T-helper 17 cell (primary cell): ENCODE measurements at regions not wholly inside any gene's neighbourhood (a gene's known extent, or its start where the extent isn't known, plus 50 kb on each side); places are given as distances from the start of the nearest gene placed in this dataset.

Experiments used
- ATAC-seq: fragments of 150-1000 bp; cut with Tn5 transposase; 2 replicates; pipeline ENCODE4 v1.10.0; 2021; ENCODE audit warnings: mild to moderate bottlenecking, moderate library complexity
- DNase-seq, 3 donors: peaks; one replicate each; pipeline versions ENCODE4 v3.0.0 to v3.0.0-alpha.2; 2020 to 2021
- H3K9me3 ChIP-seq: one replicate; pipeline ENCODE4 v1.7.0; 2013; ENCODE audit warnings: low read length, mild to moderate bottlenecking; ENCODE audit not compliant: control insufficient read depth, poor library complexity, severe bottlenecking
- H3K27ac Mint-ChIP-seq: one replicate; pipeline ENCODE4 v1.8.0; 2022; ENCODE audit warnings: mild to moderate bottlenecking, moderate library complexity, mixed read lengths
- H3K27me3 Mint-ChIP-seq: one replicate; pipeline ENCODE4 v1.8.0; 2022; ENCODE audit warnings: mixed read lengths
- H3K36me3 Mint-ChIP-seq: one replicate; pipeline ENCODE4 v1.8.0; 2022; ENCODE audit warnings: low read depth, mixed read lengths
- H3K4me1 Mint-ChIP-seq: one replicate; pipeline ENCODE4 v1.8.0; 2022; ENCODE audit warnings: mild to moderate bottlenecking, mixed read lengths
- H3K4me3 Mint-ChIP-seq: one replicate; pipeline ENCODE4 v1.8.0; 2022; ENCODE audit warnings: mild to moderate bottlenecking, moderate library complexity, mixed read lengths

DNA sequence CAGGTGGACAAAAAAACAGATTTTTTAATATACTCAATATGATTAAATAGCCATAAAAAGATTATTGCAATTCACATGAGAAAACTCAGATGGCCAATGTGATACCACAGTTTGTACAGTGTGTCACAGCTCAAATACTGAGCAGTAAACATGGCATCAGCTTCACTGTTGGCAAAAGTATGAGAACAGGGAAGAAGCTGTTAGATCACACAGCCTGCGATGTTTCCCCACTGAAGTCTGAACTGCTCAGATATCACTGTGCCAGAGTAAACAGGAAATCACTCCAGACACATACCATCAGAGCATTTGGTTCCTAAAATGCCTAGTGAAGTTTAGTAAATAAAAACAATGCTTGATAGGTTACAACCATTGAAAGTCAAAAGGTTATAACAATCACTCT, 347.8 kb downstream of the ETV1 start:
- H3K27ac Mint-ChIP-seq, result no peak overlapping the region

DNA sequence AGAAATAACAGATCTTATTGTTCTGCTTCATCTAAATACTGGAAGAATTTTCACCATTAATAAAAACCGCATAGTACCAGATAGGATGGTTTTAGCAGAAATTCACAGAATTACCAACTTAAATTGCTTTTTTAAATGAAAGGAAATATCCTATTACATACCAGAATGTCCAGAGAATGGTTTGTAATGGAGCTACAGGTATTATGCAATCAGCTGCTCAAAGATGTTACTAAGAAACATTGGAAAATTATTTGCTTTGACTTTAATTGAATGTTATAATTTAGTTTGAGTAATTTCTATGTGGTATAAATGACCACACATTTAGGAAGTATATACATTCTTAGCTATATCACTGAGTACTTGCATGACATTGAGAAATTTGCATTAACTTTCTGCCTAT, 338.3 kb downstream of the ETV1 start:
- DNase-seq (no peak), ATAC-seq (no peak)
- Mint-ChIP-seq H3K4me1 (no peaks in the 10 kb centered on the region), H3K36me3 (peaks cover 2% of the 10 kb centered on the region), H3K27me3 (no peaks in the 10 kb centered on the region), H3K27ac (no peak overlapping the region), H3K4me3 (no peak overlapping the region)
- H3K9me3 ChIP-seq, result no peaks in the 10 kb centered on the region

More for the DNA sequence above, 347.8 kb downstream of the ETV1 start:
- no peak for DNase-seq
- H3K36me3 Mint-ChIP-seq, result no peaks in the 10 kb centered on the region
- H3K27me3 Mint-ChIP-seq, result no peaks in the 10 kb centered on the region
- no peak for ATAC-seq
- no peaks in the 10 kb centered on the region for H3K4me1 Mint-ChIP-seq
- no peaks in the 10 kb centered on the region for H3K9me3 ChIP-seq
- no peak overlapping the region for H3K4me3 Mint-ChIP-seq

DNA sequence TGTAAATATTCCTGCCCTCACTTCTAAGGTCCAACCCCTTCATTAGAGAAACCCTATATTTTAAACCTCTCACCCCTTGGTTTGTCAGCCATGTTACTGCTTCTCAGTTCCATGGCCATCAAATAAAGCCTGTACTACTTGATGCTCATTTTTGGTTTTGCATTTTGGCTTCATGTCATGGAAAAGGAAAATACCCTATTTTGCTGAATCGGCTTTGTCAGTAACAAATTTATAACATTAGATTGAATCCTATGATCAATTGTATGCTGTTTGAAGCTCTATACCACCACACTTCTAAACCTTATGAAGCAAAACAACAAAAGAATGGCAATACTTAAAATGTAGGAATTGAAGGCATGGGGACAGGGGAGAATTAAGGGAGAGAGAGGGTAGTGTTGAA, 333.1 kb downstream of the ETV1 start:
- no peak overlapping the region for H3K4me3 Mint-ChIP-seq
- no peaks in the 10 kb centered on the region for H3K27me3 Mint-ChIP-seq
- no peak overlapping the region for H3K27ac Mint-ChIP-seq
- H3K36me3 Mint-ChIP-seq, result no peaks in the 10 kb centered on the region
- ATAC-seq, result no peak
- no peaks in the 10 kb centered on the region for H3K9me3 ChIP-seq
- DNase-seq, result no peak
- H3K4me1 Mint-ChIP-seq, result no peaks in the 10 kb centered on the region

DNA sequence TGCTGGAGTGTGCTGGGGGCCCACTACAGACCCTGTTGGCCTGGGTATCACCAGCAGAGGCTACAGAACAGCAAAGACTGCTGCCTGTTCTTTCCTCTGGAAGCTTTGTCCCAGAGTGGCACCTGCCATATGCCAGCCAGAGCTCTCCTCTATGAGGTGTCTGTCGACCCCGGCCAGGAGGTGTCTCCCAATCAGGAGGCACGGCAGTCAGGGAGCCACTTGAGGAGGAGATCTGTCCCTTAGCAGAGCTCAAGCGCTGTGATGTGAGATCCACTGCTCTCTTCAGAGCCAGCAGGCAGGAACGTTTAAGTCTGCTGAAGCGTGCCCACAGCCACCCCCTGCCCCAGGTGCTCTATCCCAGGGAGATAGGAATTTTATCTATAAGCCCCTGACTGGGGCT, 316.2 kb downstream of the ETV1 start:
- H3K27me3 Mint-ChIP-seq, result no peaks in the 10 kb centered on the region
- no peaks in the 10 kb centered on the region for H3K4me1 Mint-ChIP-seq
- H3K9me3 ChIP-seq, result no peaks in the 10 kb centered on the region
- ATAC-seq (no peak), DNase-seq (no peak)
- no peak overlapping the region for H3K27ac Mint-ChIP-seq
- H3K4me3 Mint-ChIP-seq, result no peak overlapping the region
- no peaks in the 10 kb centered on the region for H3K36me3 Mint-ChIP-seq

DNA sequence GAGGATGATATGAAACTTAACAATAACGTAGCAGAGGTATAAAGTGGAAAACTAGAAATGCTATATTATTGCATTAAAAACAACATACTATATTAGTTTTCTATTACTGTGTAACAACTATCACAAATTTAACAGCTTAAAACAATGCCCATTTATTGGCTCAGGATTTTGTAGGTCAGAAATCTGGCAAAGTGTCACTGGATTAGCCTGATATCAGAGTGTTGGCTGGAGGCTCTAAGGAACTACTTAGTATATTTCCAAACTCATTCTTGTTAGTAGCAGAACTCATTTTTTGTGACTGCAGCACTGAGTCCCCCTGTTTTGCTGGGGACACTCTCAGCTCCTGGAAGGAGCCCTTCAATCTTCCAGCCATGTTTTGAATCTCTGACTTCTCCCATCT, 306.8 kb downstream of the ETV1 start:
- no peak for DNase-seq
- H3K4me1 Mint-ChIP-seq, result no peaks in the 10 kb centered on the region
- no peak overlapping the region for H3K4me3 Mint-ChIP-seq
- no peaks in the 10 kb centered on the region for H3K36me3 Mint-ChIP-seq
- H3K27ac Mint-ChIP-seq, result no peak overlapping the region
- no peaks in the 10 kb centered on the region for H3K9me3 ChIP-seq
- ATAC-seq, result no peak
- no peaks in the 10 kb centered on the region for H3K27me3 Mint-ChIP-seq

DNA sequence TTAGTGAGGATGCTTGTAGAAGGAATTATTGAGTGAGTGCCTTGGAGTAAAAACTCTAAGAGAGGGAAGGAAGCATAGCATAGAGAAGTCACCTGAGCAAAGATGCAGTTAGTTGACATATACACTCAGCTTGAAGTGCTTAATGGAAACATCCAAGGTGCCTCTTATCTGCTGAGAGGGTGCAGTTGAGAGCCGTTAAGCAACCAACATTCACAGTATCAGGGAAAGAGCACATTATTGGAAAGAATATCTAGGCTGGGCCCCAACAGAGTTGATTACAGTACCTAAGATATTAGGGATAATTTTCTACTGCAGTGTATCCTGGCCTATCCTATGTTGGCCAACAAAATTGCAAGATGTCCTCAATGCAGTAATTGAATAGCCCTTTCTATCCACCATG, 302.0 kb downstream of the ETV1 start:
- no peak for ATAC-seq
- Mint-ChIP-seq H3K4me1 (no peaks in the 10 kb centered on the region), H3K27me3 (no peaks in the 10 kb centered on the region), H3K36me3 (no peaks in the 10 kb centered on the region), H3K27ac (no peak overlapping the region), H3K4me3 (no peak overlapping the region)
- no peak for DNase-seq
- H3K9me3 ChIP-seq, result no peaks in the 10 kb centered on the region

DNA sequence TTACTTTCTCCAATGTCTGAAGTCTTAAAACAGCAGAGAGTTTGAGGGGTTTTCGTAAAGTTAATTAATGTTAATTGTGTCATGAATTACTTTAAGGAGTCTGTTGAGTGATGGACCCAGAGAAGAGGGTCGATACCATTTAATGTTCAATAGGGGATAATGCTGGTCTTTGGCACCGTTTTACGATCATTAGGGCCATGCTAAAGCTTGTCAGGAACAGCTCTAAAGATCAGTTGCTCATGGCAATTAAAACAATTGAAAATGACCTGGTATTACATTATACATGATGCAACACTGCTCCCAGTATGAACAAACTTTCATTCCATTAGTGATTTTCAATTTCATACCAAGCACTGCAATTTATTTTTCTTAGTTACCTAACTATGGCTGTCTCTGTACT, 296.9 kb downstream of the ETV1 start:
- ATAC-seq (no peak), DNase-seq (no peak)
- Mint-ChIP-seq H3K4me1 (no peaks in the 10 kb centered on the region), H3K27ac (no peak overlapping the region), H3K27me3 (no peaks in the 10 kb centered on the region), H3K36me3 (no peaks in the 10 kb centered on the region), H3K4me3 (no peak overlapping the region)
- no peaks in the 10 kb centered on the region for H3K9me3 ChIP-seq

DNA sequence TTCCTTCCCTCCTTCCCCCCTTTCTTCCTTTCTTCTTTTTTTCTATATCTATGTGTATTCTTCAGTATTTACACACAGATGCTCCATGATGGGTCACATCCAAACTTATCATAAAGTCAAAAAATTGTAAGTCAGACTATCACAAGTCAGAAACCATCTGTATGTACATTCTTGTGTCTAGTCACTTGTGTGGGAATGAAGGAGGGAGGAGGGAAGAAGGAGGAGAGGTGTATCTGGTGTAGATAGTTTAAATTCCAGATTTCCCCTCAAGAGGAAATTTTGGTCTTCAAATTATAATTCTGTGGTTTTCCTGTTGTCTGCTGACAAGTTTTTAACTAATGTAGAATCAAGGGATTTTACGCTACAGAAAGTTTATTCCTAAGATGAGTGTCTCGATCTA, 287.2 kb downstream of the ETV1 start:
- no peaks in the 10 kb centered on the region for H3K4me1 Mint-ChIP-seq
- no peak overlapping the region for H3K4me3 Mint-ChIP-seq
- ATAC-seq (no peak), DNase-seq (no peak)
- H3K27ac Mint-ChIP-seq, result no peak overlapping the region
- no peaks in the 10 kb centered on the region for H3K9me3 ChIP-seq
- H3K36me3 Mint-ChIP-seq, result no peaks in the 10 kb centered on the region
- no peaks in the 10 kb centered on the region for H3K27me3 Mint-ChIP-seq

DNA sequence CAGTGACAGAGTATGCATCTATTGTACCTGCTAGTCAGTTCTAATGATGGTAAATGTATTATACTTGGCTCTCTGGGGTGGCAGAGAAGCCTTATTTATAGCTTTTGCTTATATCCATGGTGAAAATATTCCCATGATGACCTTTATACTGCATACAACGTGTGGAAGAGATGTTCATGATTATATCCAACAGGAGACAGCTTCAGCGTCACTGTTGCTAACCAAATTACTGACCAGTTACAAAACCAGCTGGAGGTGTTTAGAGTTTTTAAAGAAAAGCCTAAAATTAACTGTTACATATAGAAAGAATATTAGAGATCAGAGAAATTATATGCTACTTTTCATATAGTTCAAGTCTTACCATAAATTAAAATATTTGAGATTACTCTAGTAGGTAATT, 280.8 kb downstream of the ETV1 start:
- Mint-ChIP-seq H3K4me3 (no peak overlapping the region), H3K36me3 (no peaks in the 10 kb centered on the region), H3K4me1 (no peaks in the 10 kb centered on the region), H3K27ac (no peak overlapping the region), H3K27me3 (no peaks in the 10 kb centered on the region)
- ATAC-seq (no peak), DNase-seq (no peak)
- H3K9me3 ChIP-seq, result no peaks in the 10 kb centered on the region

DNA sequence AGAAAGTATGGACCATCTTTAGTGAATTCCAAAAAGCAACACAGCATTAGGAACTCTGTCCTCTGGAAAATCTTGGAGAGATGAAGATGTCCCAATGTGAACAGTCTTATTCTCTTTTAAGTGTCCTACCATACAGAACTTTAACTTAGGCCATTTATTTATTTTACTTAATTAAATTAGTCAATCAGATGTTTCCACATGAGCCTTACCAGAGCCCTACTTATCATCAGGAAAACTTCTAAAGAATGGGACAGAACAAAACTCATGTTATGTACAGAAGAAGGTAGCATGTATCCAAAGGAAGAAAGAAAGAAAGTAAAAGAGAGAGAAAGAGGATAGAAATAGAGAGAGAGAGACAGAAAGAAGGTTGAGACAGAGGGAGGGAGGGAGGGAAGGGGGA, 276.4 kb downstream of the ETV1 start:
- Mint-ChIP-seq H3K4me1 (no peaks in the 10 kb centered on the region), H3K4me3 (no peak overlapping the region), H3K36me3 (no peaks in the 10 kb centered on the region), H3K27ac (no peak overlapping the region), H3K27me3 (no peaks in the 10 kb centered on the region)
- no peak for ATAC-seq
- no peaks in the 10 kb centered on the region for H3K9me3 ChIP-seq
- DNase-seq, result no peak

DNA sequence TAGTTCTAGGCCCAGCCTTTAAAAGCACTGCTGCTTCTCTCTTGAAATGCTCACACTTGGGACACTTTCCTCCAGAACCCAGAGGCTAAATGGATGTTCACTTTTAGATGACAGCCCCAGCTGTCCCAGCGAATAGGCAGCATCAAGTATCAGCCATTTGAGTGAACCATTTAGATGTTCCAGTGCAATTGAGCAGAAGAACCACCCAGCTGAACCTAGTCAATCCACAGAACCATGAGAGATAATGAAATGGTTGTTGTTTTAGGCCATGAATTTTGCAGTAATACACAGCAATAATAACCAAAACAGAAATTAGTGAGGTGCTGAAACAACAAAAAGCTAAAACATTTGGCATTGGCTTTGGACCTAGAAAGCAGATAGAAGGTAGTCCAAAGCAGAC, 273.9 kb downstream of the ETV1 start:
- Mint-ChIP-seq H3K4me3 (no peak overlapping the region), H3K36me3 (no peaks in the 10 kb centered on the region), H3K4me1 (no peaks in the 10 kb centered on the region), H3K27ac (no peak overlapping the region), H3K27me3 (no peaks in the 10 kb centered on the region)
- ATAC-seq, result no peak
- no peaks in the 10 kb centered on the region for H3K9me3 ChIP-seq
- DNase-seq, result no peak

DNA sequence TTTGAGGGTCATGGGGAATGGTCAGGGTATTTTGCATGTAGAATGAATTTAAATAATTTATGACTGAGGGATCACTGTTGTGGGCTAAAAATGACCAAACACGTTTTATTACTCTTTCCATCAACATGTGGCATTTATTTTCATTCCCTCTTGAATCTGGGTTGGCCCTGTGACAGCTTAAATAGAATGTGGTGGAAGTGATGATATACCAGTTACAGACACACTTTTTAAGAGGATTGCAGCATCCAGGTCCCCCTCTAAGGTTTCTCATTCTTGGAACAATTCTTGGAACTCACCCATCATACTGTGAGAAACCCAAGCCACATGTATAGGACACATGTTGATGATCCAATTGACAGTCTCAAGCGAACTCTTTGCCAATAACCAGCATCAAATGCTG, 272.4 kb downstream of the ETV1 start:
- Mint-ChIP-seq H3K27ac (no peak overlapping the region), H3K36me3 (no peaks in the 10 kb centered on the region), H3K27me3 (no peaks in the 10 kb centered on the region), H3K4me1 (no peaks in the 10 kb centered on the region), H3K4me3 (no peak overlapping the region)
- H3K9me3 ChIP-seq, result no peaks in the 10 kb centered on the region
- DNase-seq, result no peak
- no peak for ATAC-seq

DNA sequence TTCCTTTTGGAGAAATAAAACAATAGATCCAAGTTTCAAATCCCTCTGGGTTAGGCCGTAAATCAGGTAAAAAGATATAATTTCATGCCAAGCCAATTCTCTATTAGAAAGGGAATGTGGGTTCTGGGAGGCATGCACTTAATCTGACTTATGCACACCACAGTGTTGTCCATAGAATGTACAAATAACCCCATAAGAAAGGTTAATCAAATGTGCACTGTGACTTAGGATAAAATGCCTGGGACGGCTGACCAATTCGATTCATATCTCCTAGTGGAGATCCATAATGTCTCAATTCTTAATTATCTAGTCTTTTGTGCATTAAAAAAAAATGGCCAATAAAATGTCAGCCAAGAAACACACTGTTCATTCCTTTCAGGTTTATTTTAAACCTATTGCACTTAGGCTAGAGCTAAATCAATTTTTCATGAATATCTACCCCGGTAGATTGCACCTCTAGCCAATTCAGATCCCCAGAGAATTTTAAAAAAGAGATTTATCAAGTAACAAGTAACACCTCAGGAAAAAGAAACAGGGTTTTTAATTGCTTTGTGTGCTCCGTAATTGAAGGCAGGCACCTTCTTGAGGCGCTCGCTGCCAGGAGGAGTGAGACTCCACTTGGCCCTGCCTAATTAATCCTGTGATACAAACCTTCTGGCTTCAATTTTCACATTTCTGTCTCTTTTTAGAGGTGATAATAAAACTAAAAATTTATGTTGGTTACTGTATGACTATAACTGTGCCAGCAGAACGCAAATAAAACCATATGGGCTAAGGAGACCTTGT, 265.1 kb downstream of the ETV1 start:
- DNase-seq (no peak), ATAC-seq (no peak)
- Mint-ChIP-seq H3K36me3 (no peaks in the 10 kb centered on the region), H3K4me1 (no peaks in the 10 kb centered on the region), H3K27me3 (no peaks in the 10 kb centered on the region), H3K4me3 (no peak overlapping the region), H3K27ac (no peak overlapping the region)
- no peaks in the 10 kb centered on the region for H3K9me3 ChIP-seq

DNA sequence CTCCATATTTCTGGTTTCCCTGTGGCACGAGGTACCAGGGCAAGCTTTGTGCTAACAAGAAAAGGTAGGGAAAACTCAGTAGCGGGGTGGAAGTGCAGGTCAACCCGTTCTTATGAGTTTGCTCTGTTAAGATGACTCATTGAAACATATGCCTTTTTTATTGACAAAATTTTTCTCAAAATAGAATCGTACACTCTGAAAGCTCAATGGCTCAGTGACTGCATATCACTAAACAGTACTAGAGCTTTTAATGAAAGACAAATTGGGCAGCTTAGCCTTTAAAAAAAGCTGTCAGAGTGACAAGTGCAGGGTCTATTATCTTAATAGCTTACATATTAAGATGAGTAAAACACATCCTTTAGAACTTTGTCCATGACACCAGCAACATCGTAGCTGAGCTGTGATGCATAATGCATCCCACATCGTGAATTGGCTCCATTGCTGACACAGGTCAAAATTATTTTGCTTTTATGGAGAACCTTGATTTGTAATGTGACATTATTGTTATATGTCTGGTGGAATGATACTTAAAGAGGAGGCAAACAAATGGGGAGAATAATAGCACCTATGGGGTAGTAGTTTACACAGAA, 264.4 kb downstream of the ETV1 start:
- no peaks in the 10 kb centered on the region for H3K9me3 ChIP-seq
- no peaks in the 10 kb centered on the region for H3K27me3 Mint-ChIP-seq
- H3K27ac Mint-ChIP-seq, result no peak overlapping the region
- H3K4me3 Mint-ChIP-seq, result no peak overlapping the region
- DNase-seq (no peak), ATAC-seq (no peak)
- H3K36me3 Mint-ChIP-seq, result no peaks in the 10 kb centered on the region
- no peaks in the 10 kb centered on the region for H3K4me1 Mint-ChIP-seq
